IPS DF 19.7 (cell line): ENCODE measurements at regions not wholly inside any gene's neighbourhood (a gene's known extent, or its start where the extent isn't known, plus 50 kb on each side); places are given as distances from the start of the nearest gene placed in this dataset.

ENCODE experiments used
- DNase-seq: peaks from one replicate; pipeline ENCODE4 v3.0.0-alpha.2; 2013; ENCODE audit warnings: low read depth, low spot score

DNA sequence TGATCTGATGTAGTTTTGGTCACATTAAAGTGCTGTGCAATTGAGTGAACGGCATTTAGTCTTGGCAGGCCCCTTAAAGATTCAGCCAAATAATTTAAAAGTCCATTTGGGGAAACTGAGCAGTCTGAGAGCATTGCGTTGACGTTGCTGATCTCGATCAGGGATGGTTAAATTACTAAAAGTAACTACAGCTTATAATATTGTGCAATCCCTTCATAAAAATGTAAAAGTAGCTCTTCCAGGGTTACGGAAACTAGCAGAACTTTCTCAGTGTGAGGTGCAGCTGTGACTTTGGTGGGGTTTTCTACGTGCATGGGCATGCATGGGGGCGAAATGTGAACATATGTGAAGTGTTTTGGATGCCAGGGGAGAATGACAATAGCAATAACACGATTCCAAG, 184.5 kb upstream of the RNF32 start:
- no peak for DNase-seq

DNA sequence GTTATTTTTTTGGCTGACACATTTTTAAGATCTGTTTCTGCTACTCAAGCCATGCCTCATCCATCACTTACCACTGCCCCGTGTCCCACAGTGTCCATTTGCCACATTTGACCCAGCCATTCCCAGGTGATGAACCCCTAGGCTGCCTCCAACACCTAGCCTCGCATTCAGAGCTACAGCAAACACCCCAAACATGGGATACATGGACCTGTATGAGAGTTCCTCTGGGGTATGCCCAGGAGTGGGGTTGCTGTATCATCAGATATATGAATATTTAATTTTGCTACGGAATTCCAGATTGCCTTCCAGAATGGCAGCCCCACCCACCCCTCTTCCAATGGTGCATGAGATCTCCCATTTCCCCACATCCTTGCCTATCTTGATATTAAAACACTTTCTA, 190.1 kb upstream of the RNF32 start:
- DNase-seq = no peak

DNA sequence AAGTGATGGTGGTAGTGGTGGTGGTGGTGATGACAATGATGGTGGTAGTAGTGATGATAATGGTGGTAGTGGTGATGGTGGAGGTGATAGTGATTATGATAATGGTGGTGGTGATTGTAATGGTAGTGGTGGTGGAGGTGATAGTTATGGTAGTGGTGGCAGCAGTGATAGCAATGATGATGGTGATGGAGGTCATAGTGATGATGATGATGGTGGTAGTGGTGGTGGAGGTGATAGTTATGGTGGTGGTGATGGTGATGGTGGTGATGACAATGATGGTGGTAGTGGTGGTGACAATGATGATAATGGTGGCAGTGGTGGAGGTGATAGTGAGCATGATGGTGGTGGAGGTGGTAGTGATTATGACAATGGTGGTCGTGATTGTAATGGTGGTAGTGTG, 191.7 kb upstream of the RNF32 start:
- no peak for DNase-seq

DNA sequence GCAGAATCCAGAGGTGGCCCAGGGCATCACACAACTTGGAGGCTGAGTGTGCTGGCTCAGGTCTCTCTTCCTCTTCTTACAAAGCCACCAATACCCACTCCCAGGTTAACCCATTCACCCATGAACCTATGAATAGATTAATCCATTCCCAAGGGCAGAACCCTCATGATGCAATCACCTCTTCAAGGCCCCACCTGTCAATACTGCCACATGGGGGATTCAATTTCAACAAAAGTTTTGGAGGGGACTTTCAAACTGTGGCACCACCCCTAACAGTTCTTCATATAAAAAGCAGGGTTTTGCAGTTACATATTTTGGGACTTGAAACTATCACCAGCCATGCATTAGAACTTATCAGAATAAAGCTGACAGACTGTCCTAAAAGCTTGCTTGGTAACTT, 193.6 kb upstream of the RNF32 start:
- no peak for DNase-seq

DNA sequence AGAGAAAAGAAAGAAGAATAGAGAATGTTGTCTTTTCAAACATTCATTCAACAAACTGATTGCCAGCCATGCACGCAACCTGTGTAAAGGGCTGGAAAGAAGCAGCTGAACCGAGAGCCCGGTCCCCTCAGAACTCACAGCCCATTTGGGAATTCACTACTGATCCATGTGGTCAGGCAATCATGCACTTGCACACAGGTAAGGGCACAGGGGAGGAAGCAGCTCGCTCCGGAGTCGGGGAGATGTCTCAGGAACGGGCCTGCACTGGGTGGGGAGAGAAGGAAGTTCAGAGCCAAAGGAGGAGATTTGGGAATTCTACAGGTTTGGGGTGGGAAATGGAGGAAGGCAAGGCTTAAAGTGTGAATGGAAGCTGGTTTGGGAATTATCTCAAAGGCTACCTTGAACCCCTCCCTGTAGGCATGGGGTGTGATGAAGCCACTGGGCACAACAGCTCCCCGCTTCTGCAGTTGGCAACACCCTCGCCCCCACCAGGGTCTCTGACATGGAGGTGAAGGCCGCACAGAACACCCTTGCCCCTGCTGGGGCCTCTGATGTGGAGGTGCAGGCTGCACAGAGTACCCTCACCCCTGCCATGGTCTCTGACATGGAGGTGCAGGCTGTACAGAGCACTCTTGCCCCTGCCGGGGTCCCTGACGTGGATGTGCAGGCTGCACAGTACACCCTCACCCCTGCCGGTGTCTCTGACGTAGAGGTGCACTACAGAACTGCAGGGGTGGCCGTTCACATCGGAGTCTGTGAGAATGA, 194.4 kb upstream of the RNF32 start:
- DNase-seq = no peak

DNA sequence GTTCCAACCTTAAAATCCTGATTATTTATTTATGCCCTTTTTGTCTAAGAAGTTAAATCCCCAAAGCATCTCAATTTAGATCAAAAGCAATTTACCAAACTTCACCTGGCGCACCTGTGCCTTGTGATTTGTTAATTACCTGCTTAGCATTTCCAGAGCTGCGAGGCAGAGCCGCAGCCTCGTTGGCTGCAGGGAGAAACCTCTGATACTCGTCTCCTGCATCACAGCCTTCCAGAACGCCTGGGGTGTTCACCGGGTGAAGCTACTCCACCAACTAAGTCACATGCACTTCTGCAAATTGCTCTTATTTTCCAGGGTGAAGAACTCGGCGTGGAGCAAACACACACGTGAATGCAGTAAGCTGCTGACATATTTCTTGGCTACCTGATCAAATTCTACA, 198.1 kb upstream of the RNF32 start:
- no peak for DNase-seq

DNA sequence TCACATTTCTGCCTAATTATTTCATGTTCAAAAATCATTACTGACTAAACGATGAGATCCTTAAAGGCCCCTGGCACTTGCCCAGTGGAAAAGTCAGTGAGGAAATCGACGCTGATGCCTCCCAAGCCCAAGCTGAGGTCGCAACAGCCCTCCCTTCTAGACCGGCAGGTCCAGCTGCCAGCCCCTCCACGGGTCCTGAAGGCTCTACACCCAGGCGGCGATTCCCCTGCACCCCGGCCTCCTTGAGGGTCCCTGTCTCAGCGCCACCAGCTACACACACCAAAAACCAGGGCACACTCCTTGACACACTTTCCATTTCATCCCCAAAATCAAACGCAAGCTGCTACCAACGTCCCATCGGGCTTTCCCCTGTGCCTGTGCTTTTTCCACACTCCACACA, 200.1 kb upstream of the RNF32 start:
- DNase-seq = no peak

DNA sequence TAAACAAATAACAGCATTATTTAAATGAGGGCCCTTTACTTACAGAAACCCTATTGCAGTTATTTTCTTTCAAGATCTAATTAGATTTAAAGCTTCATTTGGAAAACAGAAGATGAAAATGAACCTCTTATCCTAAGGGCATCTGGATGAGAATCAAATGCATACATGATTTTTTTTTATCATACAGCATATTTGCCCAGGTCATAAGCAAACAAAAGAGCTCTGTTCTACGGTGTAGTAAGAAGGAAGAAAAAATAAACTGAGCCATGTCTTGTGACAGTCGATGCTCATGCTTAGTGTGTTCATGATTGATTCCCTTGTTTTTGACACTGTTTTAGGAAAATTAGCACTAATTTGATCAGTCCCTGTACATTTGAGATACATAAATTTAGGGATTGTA, 202.6 kb upstream of the RNF32 start:
- DNase-seq = no peak

DNA sequence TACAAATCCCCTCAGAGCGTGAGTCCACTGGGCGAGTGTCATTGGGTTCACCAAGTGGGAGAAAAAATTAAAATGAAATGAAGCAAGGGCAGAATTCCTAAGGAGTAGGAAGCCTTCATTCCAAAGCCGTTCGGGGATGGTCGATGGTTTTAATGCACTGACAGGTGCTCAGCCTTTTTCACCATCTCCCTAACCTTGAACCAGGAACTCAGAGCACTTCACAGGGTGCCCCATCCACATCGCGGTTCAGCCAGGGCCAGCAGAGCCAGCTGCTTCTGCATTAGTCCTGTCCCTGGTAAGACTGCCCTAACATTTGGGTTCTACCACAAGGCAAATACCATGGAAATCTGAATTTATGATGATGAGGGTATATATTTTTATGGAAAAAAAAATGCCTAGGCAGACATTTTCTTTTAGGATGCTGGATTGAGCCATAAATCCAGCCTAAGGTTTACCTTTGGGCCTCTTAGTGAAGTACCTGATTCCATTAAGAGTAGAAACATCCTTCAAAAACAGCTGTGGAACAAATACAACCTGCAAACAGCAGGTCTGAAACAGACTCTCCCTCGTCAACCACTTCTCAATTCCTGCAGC, 203.5 kb upstream of the RNF32 start:
- no peak for DNase-seq

DNA sequence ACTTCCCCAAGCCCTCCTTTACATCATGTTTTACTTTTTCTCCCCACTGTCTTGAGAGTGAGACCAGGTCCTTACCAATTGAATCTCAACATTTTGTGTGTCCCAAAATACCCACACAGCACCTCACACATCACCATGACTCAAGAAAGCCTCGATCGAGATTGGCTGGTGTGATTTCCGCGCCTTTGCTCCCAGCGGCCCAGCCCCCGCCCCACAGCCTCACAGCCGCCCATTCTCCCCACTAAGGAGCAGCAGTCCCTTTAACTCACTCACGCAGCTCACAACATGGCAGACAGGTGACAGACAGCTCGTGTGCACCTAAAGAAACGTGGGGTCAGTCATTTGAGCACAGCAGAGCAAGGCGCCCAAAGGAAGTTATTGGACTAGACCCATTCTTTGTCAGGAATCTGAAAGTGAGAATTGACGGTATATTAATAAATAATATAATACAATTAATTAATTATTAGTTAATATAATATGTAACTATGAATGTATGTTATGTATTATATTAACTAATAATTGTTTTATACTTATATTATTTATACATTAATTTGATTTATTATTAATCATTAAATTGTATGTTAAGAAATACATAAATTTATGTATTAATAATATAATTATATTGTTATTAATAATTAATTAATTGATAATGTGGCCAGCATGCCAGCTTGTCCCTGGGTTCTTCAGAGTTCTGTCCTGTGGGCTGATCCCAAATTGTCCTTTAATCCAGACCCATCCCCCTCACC, 204.9 kb upstream of the RNF32 start:
- DNase-seq = no peak

DNA sequence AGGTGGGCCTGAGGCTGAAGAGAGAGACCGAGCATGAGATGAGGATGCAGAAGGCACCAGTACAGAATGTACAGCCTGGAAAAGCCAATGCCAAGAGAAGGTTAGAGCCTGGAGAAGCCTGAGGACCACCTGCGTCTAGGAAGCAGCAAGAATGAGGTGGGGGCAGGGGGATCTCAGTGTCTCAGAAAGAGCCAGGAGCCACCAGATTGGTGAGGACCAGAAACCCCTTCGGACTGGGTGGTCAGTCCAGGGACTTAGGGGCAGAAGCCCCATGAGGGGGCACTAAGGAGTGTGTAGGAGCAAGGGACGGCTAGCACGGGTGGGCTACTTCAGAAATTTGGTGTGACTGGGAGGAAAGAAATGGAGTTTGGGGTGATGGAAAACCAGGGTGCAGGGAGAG, 205.9 kb upstream of the RNF32 start:
- DNase-seq = no peak

DNA sequence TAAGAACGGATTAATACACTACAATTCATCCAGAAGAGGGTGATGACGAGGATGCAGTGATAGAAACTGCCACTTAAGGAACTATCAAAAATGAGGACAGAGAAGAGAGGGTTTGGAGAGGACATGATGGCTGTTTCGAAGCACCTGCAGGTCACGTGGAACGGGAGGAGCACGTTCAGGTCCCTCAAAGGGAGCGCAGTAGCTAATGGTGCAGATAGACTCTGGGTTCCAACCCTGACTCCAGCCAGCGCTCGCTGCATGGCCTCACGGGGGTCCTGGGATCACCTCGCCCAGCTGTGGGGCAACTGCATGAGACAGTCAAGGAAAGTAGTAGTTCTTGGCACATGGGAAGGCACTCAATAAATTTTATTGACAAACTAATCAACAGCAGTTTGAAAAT, 208.6 kb upstream of the RNF32 start:
- DNase-seq = no peak

DNA sequence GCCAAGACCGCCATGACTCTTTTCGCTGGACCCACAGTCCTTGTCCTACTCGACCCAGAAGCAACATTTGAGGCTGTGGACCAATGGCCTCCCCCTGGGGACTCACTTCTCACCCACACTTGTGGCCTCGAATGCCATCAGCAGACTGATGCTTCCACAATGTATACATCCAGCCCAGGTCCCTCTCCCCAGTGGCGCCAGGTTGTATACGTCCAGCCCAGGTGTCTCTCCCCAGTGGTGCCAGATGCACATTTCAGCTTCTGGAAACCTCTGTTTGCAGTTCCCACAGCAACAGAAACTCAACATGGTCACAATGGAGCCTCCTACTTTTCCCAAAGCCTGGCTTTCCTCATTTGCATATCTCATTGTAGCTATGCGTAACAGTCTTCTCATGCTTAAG, 210.5 kb upstream of the RNF32 start:
- no peak for DNase-seq

DNA sequence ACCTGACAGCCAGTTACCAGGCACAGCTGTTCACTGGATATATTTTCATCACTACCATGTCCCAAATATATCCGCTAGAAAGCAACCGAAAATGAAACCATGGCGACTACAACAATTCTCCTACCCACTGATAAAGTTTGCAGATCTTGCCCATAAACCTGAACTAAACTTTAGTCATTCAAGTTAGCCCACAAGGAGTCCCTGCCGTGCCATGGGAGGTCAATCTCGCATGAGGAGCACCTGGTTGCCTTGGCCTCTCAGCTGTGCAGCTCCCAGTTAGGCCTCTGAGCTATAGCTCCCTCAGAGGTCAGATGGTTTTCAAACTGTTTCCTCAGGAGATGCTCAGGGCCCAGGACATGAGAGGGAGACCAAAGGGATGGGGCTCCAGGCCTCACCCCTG, 211.1 kb upstream of the RNF32 start:
- no peak for DNase-seq

DNA sequence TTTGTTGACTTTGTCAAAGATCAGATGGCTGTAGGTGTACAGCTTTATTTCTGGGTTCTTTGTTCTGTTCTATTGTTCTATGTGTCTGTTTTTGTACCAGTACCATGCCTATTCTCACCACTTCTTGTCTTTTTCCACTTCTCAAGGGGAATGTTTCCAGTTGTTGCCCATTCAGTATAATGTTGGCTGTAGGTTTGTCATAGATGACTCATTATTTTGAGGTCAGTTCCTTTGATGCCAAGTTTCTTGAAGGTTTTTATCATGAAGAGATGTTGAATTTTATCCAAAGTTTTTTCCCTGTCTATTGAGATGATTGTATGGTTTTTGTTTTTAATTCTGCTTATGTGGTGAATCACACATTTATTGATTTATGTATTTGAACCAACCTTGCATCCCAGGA, 216.7 kb upstream of the RNF32 start:
- no peak for DNase-seq

DNA sequence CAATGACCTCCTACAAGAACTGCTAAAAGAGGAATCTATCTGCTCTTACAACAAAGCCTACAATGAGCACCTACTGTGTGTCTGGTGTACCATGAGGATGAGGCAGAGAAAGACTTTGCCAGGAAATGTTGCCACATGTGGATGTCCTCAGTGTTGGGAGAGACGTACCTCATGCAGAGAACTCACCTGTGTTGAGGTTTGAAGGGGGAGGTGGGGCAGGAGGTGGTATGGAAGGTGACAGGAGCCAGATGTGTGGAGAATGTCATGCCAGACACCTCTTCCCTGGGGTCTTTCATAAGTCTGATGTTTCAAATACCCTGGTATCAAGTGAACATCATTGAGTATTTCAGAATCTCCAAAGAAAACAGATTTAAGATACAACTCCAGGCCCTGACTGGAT, 220.1 kb upstream of the RNF32 start:
- DNase-seq = no peak

DNA sequence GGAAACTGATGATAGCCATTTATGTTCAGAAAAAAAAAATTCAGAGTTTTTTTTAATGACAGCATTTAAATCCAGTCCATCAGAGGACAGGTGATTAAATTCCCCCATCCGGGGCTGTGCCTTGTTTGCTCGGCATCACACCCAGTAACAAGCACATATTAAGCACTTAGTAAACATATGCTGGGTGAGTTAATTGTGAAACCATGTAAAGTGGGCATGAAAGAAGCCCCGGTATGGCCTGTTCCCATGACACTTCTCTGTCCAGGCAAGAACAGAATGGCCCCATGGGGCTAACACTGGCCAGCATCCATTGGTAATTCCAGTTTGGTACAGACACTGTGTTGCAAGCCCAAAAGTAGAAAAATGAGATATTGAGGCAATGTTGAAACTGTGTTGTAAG, 220.8 kb upstream of the RNF32 start:
- no peak for DNase-seq

DNA sequence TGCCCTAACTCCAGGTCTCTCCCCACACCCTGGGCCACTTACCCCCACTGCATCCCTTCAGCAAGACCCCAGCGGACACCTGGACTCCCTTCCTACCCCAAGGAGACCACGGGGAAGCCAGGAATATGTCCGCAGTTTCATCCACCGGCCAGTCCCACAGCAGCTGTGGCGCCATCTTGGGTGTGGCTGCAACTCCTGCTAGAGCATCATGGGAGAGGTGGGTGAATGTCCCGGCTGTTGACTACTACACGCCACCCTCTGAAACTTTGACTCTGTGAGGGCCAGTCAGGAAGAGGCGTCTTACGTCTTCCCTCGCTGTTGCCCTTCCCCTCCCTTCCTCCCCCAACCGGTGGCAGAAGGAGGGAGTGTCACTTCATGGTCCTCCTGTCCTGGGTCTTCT, 238.3 kb upstream of the RNF32 start:
- DNase-seq = no peak

DNA sequence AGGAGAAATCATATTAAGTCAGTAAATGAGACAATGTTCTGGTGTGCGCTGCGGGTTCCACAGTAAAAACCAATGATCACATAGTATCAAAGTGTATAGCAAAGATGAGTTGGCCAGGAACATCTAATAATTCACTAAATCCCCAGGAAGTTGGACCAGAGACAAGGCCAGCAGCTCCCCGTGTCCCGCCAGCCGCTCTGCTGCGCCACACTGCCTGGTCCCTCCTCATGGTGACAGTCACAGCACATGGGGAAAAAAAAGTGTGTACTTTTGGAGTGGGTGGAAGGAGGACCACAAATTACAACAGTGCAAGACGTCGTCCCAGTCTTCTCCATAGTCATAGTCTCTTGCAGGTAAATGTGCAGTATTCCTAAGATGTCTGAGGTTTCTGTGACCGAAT, 239.0 kb upstream of the RNF32 start:
- DNase-seq = no peak

DNA sequence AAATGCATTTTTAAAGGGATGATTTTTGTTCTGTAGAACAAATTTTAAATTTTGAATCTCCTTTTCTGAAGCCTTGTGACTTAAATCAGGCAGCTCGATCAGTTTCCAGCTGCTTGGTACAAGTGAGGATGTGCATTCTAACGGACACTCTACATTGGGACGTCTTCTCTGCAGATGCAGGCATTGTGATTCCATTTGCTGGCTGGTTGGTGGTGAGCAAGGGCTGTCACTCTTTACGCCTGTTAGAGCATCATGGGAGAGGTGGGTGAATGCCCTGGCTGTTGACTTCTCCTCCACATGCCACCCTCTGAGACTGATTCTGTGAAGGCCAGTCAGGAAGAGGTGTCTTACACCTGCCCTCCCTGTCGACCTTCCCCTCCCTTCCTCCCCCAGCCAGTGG, 240.5 kb upstream of the RNF32 start:
- DNase-seq = no peak

DNA sequence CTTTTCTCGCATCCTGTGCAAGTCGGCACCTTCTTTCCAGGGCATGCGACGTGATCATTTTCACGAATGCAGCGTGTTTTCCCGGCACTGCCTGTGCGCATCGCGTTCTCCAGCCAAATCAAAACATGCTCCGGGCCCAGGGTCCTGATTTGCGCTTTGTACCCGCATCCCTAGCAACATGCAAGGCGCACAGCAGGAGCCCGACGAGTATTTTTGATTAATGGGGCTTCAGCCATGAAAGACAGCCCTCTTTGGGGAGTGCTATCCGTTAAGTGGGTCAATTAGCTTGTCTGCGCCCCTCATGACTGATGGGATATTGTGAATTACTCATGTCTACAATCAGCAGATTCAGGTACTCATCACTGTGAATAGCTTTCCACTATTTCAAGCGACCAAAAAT, 243.3 kb upstream of the RNF32 start:
- no peak for DNase-seq

DNA sequence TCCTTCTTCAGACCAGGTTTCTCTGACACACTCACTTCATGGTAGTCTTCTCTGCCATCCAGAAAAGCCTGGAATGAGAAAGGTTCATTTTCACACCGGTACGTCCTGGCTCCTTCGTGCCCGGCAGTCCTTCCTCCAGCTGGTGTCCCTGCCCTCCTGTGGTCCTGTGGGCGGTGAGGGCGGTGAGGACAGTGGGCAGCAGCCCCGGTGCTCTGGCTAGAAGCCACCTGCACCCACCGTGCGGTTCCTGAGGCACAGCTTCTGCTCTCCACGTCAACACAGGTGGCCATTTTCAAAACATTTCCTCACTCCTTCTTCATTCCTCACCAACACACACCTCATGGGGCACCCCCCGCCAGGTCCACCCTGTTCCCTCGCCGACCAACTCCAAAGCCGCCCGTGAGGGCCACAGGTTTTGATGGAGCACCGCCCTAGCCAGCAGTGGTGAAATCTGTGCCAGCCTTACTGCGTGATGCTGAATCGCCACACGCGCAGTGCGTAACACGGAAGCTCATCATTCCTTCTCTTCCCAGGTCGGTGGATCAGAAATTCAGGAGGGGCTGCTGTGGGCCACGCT, 251.4 kb upstream of the RNF32 start:
- no peak for DNase-seq

DNA sequence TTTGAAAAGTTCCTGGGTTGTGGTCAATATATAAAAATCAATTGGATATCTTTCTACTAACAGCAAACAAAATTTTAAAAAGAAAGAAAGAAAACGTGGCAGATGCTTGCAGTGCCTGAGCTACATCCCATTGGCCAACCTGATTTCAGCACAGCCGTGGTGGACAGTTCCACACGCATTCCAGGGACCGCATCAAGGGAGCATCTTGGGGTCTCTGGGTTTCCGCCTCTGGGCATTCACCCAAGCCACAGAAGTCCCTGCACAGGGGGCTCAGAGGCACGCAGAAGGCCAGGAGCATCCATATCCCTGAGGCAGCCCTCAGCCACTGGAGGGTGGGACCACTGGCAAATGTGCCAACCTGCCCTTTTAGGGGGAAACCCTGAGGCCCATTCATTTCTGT, 254.5 kb upstream of the RNF32 start:
- DNase-seq = peak; percentile 9
